ENCODE measurements at regions not wholly inside any gene's neighbourhood (a gene's known extent, or its start where the extent isn't known, plus 50 kb on each side); places are given as distances from the start of the nearest gene placed in this dataset.

GRCh38 chr5:40360685-40361084 lies 319.0 kb upstream of the PTGER4 start:
- DNase-seq (ENCODE audit: extremely low spot score), result no peak
- no peak for TF ChIP-seq HDGF (IDR thresholded peaks at IDR 0.05; ENCODE audit: borderline replicate concordance)
- TF ChIP-seq FOXM1 (IDR thresholded peaks at IDR 0.05; ENCODE audit: borderline replicate concordance), result no peak
- no peak for TF ChIP-seq ARNT (IDR thresholded peaks at IDR 0.05)
- no peak for TF ChIP-seq LEF1 (IDR thresholded peaks at IDR 0.05; ENCODE audit: borderline replicate concordance)
- ChIA-PET POLR2A (no interaction called here), CTCF (no interaction called here)

GRCh38 chr5:40359832-40360231 lies 319.9 kb upstream of the PTGER4 start:
- no peak for TF ChIP-seq FOXK2 (IDR thresholded peaks at IDR 0.05)
- ChIA-PET CTCF (no interaction called here), POLR2A (no interaction called here)
- no peak for DNase-seq (ENCODE audit: extremely low spot score)

- no peak for DNase-seq (ENCODE audit: extremely low spot score)
- TF ChIP-seq CTBP1 (IDR thresholded peaks at IDR 0.05; ENCODE audit: borderline replicate concordance) (no peak), NFRKB (IDR thresholded peaks at IDR 0.05) (no peak), SUZ12 (IDR thresholded peaks at IDR 0.05) (no peak), BHLHE40 (IDR thresholded peaks at IDR 0.05; ENCODE audit: borderline replicate concordance) (no peak), ELF4 (IDR thresholded peaks at IDR 0.05) (no peak), L3MBTL2 (conservative IDR thresholded peaks at IDR 0.05) (no peak), FOXA1 (IDR thresholded peaks at IDR 0.05) (no peak), LEF1 (IDR thresholded peaks at IDR 0.05; ENCODE audit: borderline replicate concordance) (no peak), FOXK2 (IDR thresholded peaks at IDR 0.05) (no peak), TARDBP (IDR thresholded peaks at IDR 0.05) (no peak), FOXM1 (IDR thresholded peaks at IDR 0.05; ENCODE audit: borderline replicate concordance) (no peak), ARNT (IDR thresholded peaks at IDR 0.05) (no peak), HDGF (IDR thresholded peaks at IDR 0.05; ENCODE audit: borderline replicate concordance) (no peak), SP1 (IDR thresholded peaks at IDR 0.05) (no peak), PKNOX1 (IDR thresholded peaks at IDR 0.05) (no peak), ZNF384 (IDR thresholded peaks at IDR 0.05) (no peak)
- CTCF ChIA-PET, result no interaction called here
- POLR2A ChIA-PET, result no interaction called here
Observed at GRCh38 chr5:40359093-40359492, 320.6 kb upstream of the PTGER4 start.

GRCh38 chr5:40356248-40356647 lies 323.5 kb upstream of the PTGER4 start:
- no peak for TF ChIP-seq FOXK2 (IDR thresholded peaks at IDR 0.05)
- TF ChIP-seq HDGF (IDR thresholded peaks at IDR 0.05; ENCODE audit: borderline replicate concordance), result no peak
- no peak for TF ChIP-seq ARNT (IDR thresholded peaks at IDR 0.05)
- no peak for TF ChIP-seq TARDBP (IDR thresholded peaks at IDR 0.05)
- no peak for TF ChIP-seq SP1 (IDR thresholded peaks at IDR 0.05)
- no peak for TF ChIP-seq FOXM1 (IDR thresholded peaks at IDR 0.05; ENCODE audit: borderline replicate concordance)
- no peak for TF ChIP-seq PKNOX1 (IDR thresholded peaks at IDR 0.05)
- TF ChIP-seq CTBP1 (IDR thresholded peaks at IDR 0.05; ENCODE audit: borderline replicate concordance), result no peak
- TF ChIP-seq L3MBTL2 (conservative IDR thresholded peaks at IDR 0.05), result no peak
- no peak for TF ChIP-seq ZNF384 (IDR thresholded peaks at IDR 0.05)
- TF ChIP-seq ELF4 (IDR thresholded peaks at IDR 0.05), result no peak
- TF ChIP-seq SUZ12 (IDR thresholded peaks at IDR 0.05), result no peak
- no peak for TF ChIP-seq LEF1 (IDR thresholded peaks at IDR 0.05; ENCODE audit: borderline replicate concordance)
- CTCF ChIA-PET, result no interaction called here
- POLR2A ChIA-PET, result no interaction called here
- no peak for DNase-seq (ENCODE audit: extremely low spot score)

GRCh38 chr5:40355846-40356245 lies 323.9 kb upstream of the PTGER4 start:
- DNase-seq (ENCODE audit: extremely low spot score), result no peak
- POLR2A ChIA-PET, result no interaction called here
- TF ChIP-seq BHLHE40 (IDR thresholded peaks at IDR 0.05; ENCODE audit: borderline replicate concordance) (no peak), SUZ12 (IDR thresholded peaks at IDR 0.05) (no peak), SP1 (IDR thresholded peaks at IDR 0.05) (no peak), NFRKB (IDR thresholded peaks at IDR 0.05) (no peak), FOXA1 (IDR thresholded peaks at IDR 0.05) (no peak), FOXK2 (IDR thresholded peaks at IDR 0.05) (no peak), ARNT (IDR thresholded peaks at IDR 0.05) (no peak), LEF1 (IDR thresholded peaks at IDR 0.05; ENCODE audit: borderline replicate concordance) (no peak), L3MBTL2 (conservative IDR thresholded peaks at IDR 0.05) (no peak), TARDBP (IDR thresholded peaks at IDR 0.05) (no peak), ELF4 (IDR thresholded peaks at IDR 0.05) (no peak), FOXM1 (IDR thresholded peaks at IDR 0.05; ENCODE audit: borderline replicate concordance) (no peak), CTBP1 (IDR thresholded peaks at IDR 0.05; ENCODE audit: borderline replicate concordance) (no peak), PKNOX1 (IDR thresholded peaks at IDR 0.05) (no peak), HDGF (IDR thresholded peaks at IDR 0.05; ENCODE audit: borderline replicate concordance) (no peak), ZNF384 (IDR thresholded peaks at IDR 0.05) (no peak)
- CTCF ChIA-PET, result no interaction called here

- ChIA-PET CTCF (no interaction called here), POLR2A (no interaction called here)
- TF ChIP-seq NFRKB (IDR thresholded peaks at IDR 0.05) (no peak), LEF1 (IDR thresholded peaks at IDR 0.05; ENCODE audit: borderline replicate concordance) (no peak), SP1 (IDR thresholded peaks at IDR 0.05) (no peak), BHLHE40 (IDR thresholded peaks at IDR 0.05; ENCODE audit: borderline replicate concordance) (no peak), ELF4 (IDR thresholded peaks at IDR 0.05) (no peak), PKNOX1 (IDR thresholded peaks at IDR 0.05) (no peak), FOXM1 (IDR thresholded peaks at IDR 0.05; ENCODE audit: borderline replicate concordance) (no peak), SUZ12 (IDR thresholded peaks at IDR 0.05) (no peak)
- DNase-seq (ENCODE audit: extremely low spot score), result no peak
Observed at GRCh38 chr5:40355181-40355580, 324.5 kb upstream of the PTGER4 start.
